ENCODE measurements at regions not wholly inside any gene's neighbourhood (a gene's known extent, or its start where the extent isn't known, plus 50 kb on each side); places are given as distances from the start of the nearest gene placed in this dataset.

DNA sequence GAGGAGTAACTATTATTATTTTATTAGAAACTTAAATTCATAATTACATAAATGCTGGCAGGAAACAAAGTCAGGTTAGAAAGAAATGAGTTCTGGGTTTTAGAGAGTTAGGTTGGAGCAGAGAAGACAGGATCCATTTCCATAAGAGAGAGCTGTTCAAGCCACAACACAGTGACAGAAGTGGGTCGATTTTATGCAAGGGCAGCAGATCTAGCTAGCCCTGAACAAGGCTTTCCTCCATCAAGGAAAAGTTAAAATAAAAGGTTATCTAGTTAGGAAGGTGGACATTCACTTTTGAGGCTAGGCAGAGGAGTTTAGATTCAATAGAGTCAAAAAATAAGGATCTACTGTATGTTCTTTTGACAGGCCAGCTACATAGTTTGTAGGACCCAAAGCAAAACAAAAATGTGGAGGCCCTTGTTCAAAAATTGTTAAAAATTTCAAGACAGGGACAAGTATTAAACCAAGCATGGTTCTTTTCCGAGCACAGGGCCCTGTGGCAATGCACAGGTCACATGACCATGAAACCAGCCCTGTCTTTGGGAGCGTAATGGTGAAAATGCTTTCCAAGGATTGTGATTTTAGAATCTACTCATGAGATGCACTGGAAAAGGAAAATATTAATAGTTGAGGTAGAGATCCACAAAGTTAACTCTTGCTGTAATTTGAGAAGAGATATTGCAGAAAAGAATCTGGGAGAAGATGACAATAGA, 91.2 kb upstream of the CREB1 start:
- H3K79me2 ChIP-seq (ENCODE audit: control insufficient read depth, insufficient read depth, low read length): no peaks in the 10 kb centered on the region
- intact Hi-C loops (cut with micrococcal nuclease) (no loop called here), in situ Hi-C loops (cut with MboI) (no loop called here)
- DNase-seq (ENCODE audit: extremely low read depth in 1 of 4, low spot score in 3 of 4) (no peak), FAIRE-seq (no peak), ATAC-seq (no peak)
- 63% methylated on average over 3 of the region's 3 CpGs for WGBS (ENCODE audit: insufficient coverage, low coverage, missing lambda C conversion rate)
- no peaks in the 10 kb centered on the region for H3K27me3 ChIP-seq (ENCODE audit: control insufficient read depth in 2 of 2, insufficient read depth in 2 of 2, low read length in 2 of 2)
- H3K9me3 ChIP-seq (replicated peaks; ENCODE audit: control insufficient read depth, insufficient read depth, low read depth, low read length): no peaks in the 10 kb centered on the region
- no peaks in the 10 kb centered on the region for H4K20me1 ChIP-seq (replicated peaks; ENCODE audit: control insufficient read depth, insufficient read depth, low read length)
- BruUV-seq (replicated peaks): no TSS peak
- H3K9me1 ChIP-seq (ENCODE audit: control insufficient read depth, insufficient read depth, low read length): no peaks in the 10 kb centered on the region
- ChIA-PET POLR2A (interaction anchor here (1.3 kb wide), 1 partner anchor 8 kb away, joined by 3 read pairs; no protein-coding TSS in a partner anchor), CTCF (ENCODE audit: low intra/inter-chr PET ratio) (no interaction called here)
- H3K4me2 ChIP-seq (ENCODE audit: insufficient read depth, low read length): no peak overlapping the region
- no peak overlapping the region for H3K4me3 ChIP-seq
- H3K9ac ChIP-seq (ENCODE audit: insufficient read depth in 1 of 2, low read depth in 2 of 2, low read length in 2 of 2): no peak overlapping the region
- no peak overlapping the region for H3K27ac ChIP-seq (ENCODE audit: extremely low read depth, low read depth, low read length)
- no peaks in the 10 kb centered on the region; a peak in 1 of 5 replicates for H3K4me1 ChIP-seq (replicated peaks in 1 of 2; ENCODE audit: control insufficient read depth in 2 of 2, insufficient read depth in 2 of 2, low read length in 2 of 2)
- peak overlapping the region; percentile 75 for H2AFZ ChIP-seq (ENCODE audit: low read depth, low read length)
- no peaks in the 10 kb centered on the region for H3K36me3 ChIP-seq (ENCODE audit: control insufficient read depth, insufficient read depth, low read length)
- TF ChIP-seq TFE3 (CRISPR knock-in tag; IDR thresholded peaks at IDR 0.05): peak; percentile 68
- TF ChIP-seq MAFK (IDR thresholded peaks at IDR 0.05; ENCODE audit: low read length): 0 out of 2 replicates have a peak, but pooled peaks have one; percentile 14
- TF ChIP-seq, protein P1, sequence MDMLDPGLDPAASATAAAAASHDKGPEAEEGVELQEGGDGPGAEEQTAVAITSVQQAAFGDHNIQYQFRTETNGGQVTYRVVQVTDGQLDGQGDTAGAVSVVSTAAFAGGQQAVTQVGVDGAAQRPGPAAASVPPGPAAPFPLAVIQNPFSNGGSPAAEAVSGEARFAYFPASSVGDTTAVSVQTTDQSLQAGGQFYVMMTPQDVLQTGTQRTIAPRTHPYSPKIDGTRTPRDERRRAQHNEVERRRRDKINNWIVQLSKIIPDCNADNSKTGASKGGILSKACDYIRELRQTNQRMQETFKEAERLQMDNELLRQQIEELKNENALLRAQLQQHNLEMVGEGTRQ (CRISPR knock-in tag; IDR thresholded peaks at IDR 0.05): 0 out of 2 replicates have a peak, but pooled peaks have one; percentile 31
- TF ChIP-seq RAD51 (IDR thresholded peaks at IDR 0.05; ENCODE audit: borderline replicate concordance, low read depth): peak; percentile 56; the same call in 1 of the 2 replicates
- TF ChIP-seq TOE1 (IDR thresholded peaks at IDR 0.05; ENCODE audit: borderline replicate concordance): 0 out of 2 replicates have a peak, but pooled peaks have one; percentile 19
- TF ChIP-seq TOE1 (CRISPR knock-in tag; IDR thresholded peaks at IDR 0.05; ENCODE audit: borderline replicate concordance, low read depth): no peak
- TF ChIP-seq C11orf30 (IDR thresholded peaks at IDR 0.05; ENCODE audit: low read depth): peak; percentile 18; the same call in 1 of the 2 replicates
- peak; percentile 55; the same call in 1 of the 2 replicates for TF ChIP-seq ZNF316 (IDR thresholded peaks at IDR 0.05)
- no peak for TF ChIP-seq ZNF263 (CRISPR knock-in tag; IDR thresholded peaks at IDR 0.05; ENCODE audit: borderline replicate concordance)
- TF ChIP-seq, protein P2, sequence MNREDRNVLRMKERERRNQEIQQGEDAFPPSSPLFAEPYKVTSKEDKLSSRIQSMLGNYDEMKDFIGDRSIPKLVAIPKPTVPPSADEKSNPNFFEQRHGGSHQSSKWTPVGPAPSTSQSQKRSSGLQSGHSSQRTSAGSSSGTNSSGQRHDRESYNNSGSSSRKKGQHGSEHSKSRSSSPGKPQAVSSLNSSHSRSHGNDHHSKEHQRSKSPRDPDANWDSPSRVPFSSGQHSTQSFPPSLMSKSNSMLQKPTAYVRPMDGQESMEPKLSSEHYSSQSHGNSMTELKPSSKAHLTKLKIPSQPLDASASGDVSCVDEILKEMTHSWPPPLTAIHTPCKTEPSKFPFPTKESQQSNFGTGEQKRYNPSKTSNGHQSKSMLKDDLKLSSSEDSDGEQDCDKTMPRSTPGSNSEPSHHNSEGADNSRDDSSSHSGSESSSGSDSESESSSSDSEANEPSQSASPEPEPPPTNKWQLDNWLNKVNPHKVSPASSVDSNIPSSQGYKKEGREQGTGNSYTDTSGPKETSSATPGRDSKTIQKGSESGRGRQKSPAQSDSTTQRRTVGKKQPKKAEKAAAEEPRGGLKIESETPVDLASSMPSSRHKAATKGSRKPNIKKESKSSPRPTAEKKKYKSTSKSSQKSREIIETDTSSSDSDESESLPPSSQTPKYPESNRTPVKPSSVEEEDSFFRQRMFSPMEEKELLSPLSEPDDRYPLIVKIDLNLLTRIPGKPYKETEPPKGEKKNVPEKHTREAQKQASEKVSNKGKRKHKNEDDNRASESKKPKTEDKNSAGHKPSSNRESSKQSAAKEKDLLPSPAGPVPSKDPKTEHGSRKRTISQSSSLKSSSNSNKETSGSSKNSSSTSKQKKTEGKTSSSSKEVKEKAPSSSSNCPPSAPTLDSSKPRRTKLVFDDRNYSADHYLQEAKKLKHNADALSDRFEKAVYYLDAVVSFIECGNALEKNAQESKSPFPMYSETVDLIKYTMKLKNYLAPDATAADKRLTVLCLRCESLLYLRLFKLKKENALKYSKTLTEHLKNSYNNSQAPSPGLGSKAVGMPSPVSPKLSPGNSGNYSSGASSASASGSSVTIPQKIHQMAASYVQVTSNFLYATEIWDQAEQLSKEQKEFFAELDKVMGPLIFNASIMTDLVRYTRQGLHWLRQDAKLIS (CRISPR knock-in tag; IDR thresholded peaks at IDR 0.05): no peak

Measured in K562 (cell line).